ENCODE measurements at regions not wholly inside any gene's neighbourhood (a gene's known extent, or its start where the extent isn't known, plus 50 kb on each side); places are given as distances from the start of the nearest gene placed in this dataset.

DNA sequence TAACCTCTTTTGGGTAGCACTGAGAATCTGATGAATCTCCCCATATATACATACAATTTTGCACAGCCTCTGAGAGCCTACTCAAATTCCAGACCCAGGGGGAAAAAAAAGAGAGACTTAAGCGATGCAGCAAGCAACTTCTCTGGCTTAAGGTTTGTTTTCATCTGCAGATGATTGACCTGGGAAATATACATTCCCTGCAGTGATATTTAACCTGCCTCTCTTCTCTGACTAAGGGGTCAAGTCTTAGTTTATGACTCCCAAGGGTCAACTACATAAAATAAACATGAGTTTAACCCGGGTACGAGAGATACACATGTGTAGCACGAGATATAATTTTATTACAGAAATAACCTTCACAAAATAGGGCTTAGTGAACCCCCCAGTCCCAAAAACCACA is 737.8 kb downstream of the TUSC7 start:
- no peak for DNase-seq
- TF ChIP-seq POLR2A (IDR thresholded peaks at IDR 0.05; ENCODE audit: low read length) (no peak), GATA1 (IDR thresholded peaks at IDR 0.05; ENCODE audit: low read depth, low read length) (no peak)

DNA sequence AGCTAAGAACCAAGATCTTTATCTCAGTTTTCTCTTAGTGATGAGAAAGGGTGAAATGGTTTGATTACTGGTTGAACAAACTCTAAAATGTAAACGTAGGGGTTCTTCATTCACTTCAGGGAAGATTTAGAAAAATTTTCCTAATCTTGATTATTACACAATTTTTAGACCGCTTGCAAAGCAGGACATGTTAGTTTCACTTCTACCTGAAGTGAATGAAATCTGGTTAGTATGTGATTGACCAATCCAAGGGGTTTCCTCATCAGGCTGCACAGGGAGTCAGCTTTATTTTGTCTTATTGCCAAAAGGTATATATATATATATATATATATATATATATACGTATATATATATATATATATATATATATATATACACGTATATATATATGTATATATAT is 740.4 kb downstream of the TUSC7 start:
- no peak for TF ChIP-seq POLR2A (IDR thresholded peaks at IDR 0.05; ENCODE audit: low read length)
- DNase-seq = no peak

DNA sequence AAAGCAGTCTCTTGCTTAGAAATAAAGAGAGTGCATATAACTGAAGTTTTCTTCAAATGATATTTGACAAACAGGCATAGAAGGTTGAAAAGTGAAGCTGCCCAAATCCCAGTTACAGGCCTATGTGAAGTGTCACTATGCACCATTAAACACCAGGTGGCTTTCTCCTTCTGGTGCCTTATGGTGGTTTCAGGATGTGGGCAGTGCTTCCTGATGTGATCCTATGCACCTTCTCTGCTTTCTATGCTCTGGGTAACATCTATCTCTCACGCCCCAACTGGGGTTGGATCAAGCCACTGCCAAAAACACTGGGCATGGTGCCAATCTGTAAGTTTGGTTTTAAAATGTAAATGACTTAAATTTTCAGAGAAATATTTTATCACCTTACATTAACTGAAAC is 744.7 kb downstream of the TUSC7 start:
- no peak for DNase-seq
- TF ChIP-seq GATA1 (IDR thresholded peaks at IDR 0.05; ENCODE audit: low read depth, low read length) (no peak), POLR2A (IDR thresholded peaks at IDR 0.05; ENCODE audit: low read length) (no peak)

- TF ChIP-seq GATA1 (IDR thresholded peaks at IDR 0.05; ENCODE audit: low read depth, low read length) = no peak
- TF ChIP-seq POLR2A (IDR thresholded peaks at IDR 0.05; ENCODE audit: low read length) = no peak
- no peak for DNase-seq
Measured at GRCh38 chr3:117454908-117455307, 745.3 kb downstream of the TUSC7 start.

DNA sequence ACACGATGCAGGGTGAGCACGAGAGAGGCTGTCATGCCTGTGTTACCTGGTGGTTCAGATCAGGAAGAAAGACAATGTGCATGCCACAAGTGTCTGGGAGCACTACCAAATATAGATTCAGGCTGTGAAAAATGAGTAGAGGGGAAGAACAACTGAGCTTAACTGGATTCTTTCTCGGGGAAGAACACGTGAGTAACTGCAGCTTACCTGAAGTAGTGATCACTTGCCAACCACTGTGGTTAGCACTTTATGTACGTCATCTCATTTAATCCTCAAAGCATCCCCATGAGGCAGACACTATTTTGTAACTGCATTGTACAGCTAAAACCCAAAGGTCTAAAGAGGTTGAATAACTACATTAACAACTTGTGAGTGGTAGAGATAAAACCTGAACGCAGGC is 746.2 kb downstream of the TUSC7 start:
- TF ChIP-seq POLR2A (IDR thresholded peaks at IDR 0.05; ENCODE audit: low read length) (no peak), GATA1 (IDR thresholded peaks at IDR 0.05; ENCODE audit: low read depth, low read length) (no peak)
- no peak for DNase-seq

- DNase-seq = no peak
- TF ChIP-seq POLR2A (IDR thresholded peaks at IDR 0.05; ENCODE audit: low read length) (no peak), GATA1 (IDR thresholded peaks at IDR 0.05; ENCODE audit: low read depth, low read length) (no peak)
Measured at GRCh38 chr3:117463276-117464115, 753.9 kb downstream of the TUSC7 start.

DNA sequence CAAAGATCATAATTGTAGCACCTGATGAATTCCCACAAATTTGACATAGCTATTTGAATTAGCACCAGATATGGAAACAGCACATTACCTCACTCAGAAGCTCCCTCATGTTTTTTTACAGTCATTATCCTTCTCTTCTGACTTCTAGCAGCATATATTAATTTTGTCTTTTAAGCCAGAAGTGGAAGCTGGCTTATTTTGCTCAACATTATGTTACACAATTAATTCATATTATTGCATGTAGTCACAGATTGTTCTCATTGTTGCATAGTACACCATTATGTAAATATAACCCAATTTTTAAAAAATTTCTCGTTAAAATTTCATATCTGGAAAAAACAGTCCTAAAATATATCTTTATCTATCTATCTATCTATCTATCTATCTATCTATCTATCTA is 762.3 kb downstream of the TUSC7 start:
- no peak for TF ChIP-seq POLR2A (IDR thresholded peaks at IDR 0.05; ENCODE audit: low read length)
- TF ChIP-seq GATA1 (IDR thresholded peaks at IDR 0.05; ENCODE audit: low read depth, low read length) = no peak
- DNase-seq = no peak

GRCh38 chr3:117473981-117474538 is 764.5 kb downstream of the TUSC7 start:
- TF ChIP-seq GATA1 (IDR thresholded peaks at IDR 0.05; ENCODE audit: low read depth, low read length) = no peak
- TF ChIP-seq POLR2A (IDR thresholded peaks at IDR 0.05; ENCODE audit: low read length) = no peak
- no peak for DNase-seq

GRCh38 chr3:117476572-117476971 is 767.0 kb downstream of the TUSC7 start:
- no peak for DNase-seq
- TF ChIP-seq GATA1 (IDR thresholded peaks at IDR 0.05; ENCODE audit: low read depth, low read length) (no peak), POLR2A (IDR thresholded peaks at IDR 0.05; ENCODE audit: low read length) (no peak)

GRCh38 chr3:117477214-117477755 is 767.7 kb downstream of the TUSC7 start:
- TF ChIP-seq GATA1 (IDR thresholded peaks at IDR 0.05; ENCODE audit: low read depth, low read length) (no peak), POLR2A (IDR thresholded peaks at IDR 0.05; ENCODE audit: low read length) (no peak)
- no peak for DNase-seq

- TF ChIP-seq POLR2A (IDR thresholded peaks at IDR 0.05; ENCODE audit: low read length) (no peak), GATA1 (IDR thresholded peaks at IDR 0.05; ENCODE audit: low read depth, low read length) (no peak)
- no peak for DNase-seq
Measured at GRCh38 chr3:117479095-117479494, 769.5 kb downstream of the TUSC7 start.

- TF ChIP-seq POLR2A (IDR thresholded peaks at IDR 0.05; ENCODE audit: low read length) (no peak), GATA1 (IDR thresholded peaks at IDR 0.05; ENCODE audit: low read depth, low read length) (no peak)
Measured at GRCh38 chr3:117480525-117480924, 770.9 kb downstream of the TUSC7 start.

DNA sequence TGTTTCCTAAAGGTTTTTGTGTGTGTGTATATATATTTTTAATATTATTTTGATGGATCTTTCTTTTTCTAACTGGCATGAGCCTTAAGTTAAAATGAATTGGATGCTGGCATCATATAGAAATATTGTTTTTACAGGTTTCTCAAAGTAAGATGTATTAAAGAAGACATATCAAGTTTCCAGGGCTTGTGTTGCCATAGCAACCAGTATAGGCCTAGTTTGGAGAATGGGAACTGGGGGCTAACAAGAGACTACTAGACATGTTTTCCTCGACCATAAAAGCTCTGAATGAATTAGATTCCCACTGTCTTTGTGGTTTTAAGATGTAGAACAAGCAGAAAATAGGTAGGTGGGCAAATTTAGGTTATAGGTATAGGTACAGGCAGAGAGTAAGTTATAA is 771.4 kb downstream of the TUSC7 start:
- TF ChIP-seq POLR2A (IDR thresholded peaks at IDR 0.05; ENCODE audit: low read length) (no peak), GATA1 (IDR thresholded peaks at IDR 0.05; ENCODE audit: low read depth, low read length) (no peak)
- no peak for DNase-seq

More at GRCh38 chr3:117480525-117480924, 770.9 kb downstream of the TUSC7 start:
- no peak for DNase-seq

GRCh38 chr3:117483839-117484238 is 774.3 kb downstream of the TUSC7 start:
- no peak for TF ChIP-seq POLR2A (IDR thresholded peaks at IDR 0.05; ENCODE audit: low read length)
- no peak for TF ChIP-seq GATA1 (IDR thresholded peaks at IDR 0.05; ENCODE audit: low read depth, low read length)
- DNase-seq = no peak

DNA sequence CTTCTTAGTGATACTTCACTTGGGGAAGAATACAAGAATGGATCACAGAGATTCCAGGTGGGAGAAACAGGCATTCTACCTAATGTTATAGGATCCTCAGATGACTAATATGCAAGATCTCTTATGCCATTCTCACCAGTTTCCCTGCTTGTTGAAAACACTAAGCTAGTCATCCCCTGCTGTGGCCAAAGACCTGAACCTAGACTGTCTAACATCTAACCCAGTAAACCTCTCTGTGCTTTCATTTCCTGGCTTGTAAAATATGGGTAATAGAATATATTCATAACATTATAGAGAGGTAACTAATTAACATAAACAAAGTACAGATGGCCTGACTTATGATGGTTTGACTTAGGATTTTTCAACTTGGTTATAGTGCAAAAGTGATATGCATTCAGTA is 776.3 kb downstream of the TUSC7 start:
- DNase-seq = no peak
- no peak for TF ChIP-seq POLR2A (IDR thresholded peaks at IDR 0.05; ENCODE audit: low read length)
- TF ChIP-seq GATA1 (IDR thresholded peaks at IDR 0.05; ENCODE audit: low read depth, low read length) = no peak
